Activated T-cell treated with anti-CD3 and anti-CD28 coated beads, Interleukin-2, amount 50 U/mL, for 24 hours (primary cell): ENCODE measurements at regions not wholly inside any gene's neighbourhood (a gene's known extent, or its start where the extent isn't known, plus 50 kb on each side); places are given as distances from the start of the nearest gene placed in this dataset.

Experiments
- DNase-seq: peaks from one replicate; pipeline ENCODE4 v3.0.0-alpha.2; 2020
- H3K27ac Mint-ChIP-seq: 2 replicates; pipeline ENCODE4 v1.8.0; 2020; ENCODE audit warnings: mild to moderate bottlenecking, mixed read lengths
- H3K27me3 Mint-ChIP-seq: 2 replicates; pipeline ENCODE4 v1.8.0; 2020; ENCODE audit warnings: mixed read lengths
- H3K36me3 Mint-ChIP-seq: 2 replicates; pipeline ENCODE4 v1.8.0; 2020; ENCODE audit warnings: low read depth, mixed read lengths
- H3K4me1 Mint-ChIP-seq: 2 replicates; pipeline ENCODE4 v1.8.0; 2020; ENCODE audit warnings: low read depth, mixed read lengths
- H3K4me3 Mint-ChIP-seq: 2 replicates; pipeline ENCODE4 v1.8.0; 2020; ENCODE audit warnings: mild to moderate bottlenecking, moderate library complexity, mixed read lengths
- H3K9me3 Mint-ChIP-seq: 2 replicates; pipeline ENCODE4 v1.8.0; 2020; ENCODE audit warnings: mixed read lengths

DNA sequence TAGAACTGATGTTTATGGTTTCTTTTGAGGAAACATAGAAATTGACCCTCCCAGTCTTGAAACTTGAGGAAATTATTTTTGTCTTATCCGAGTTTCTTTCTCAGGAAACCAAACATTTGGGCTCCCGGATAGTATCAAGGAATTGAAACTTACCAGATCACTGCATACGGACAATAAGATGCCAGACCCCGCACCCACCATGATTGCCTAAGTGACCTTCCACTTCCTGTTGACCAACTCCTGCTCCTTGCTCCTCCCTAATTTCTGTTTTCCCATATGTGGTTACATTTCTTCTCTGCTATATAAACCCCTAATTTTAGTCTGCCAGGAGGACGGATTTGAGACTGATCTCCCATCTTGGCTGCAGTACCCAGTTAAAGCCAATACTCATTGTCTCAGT, 118.4 kb upstream of the TPRG1 start:
- Mint-ChIP-seq H3K4me3 (no peak overlapping the region), H3K36me3 (no peaks in the 10 kb centered on the region), H3K4me1 (peaks cover 30% of the 10 kb centered on the region), H3K27ac (no peak overlapping the region), H3K9me3 (no peaks in the 10 kb centered on the region), H3K27me3 (peaks cover 16% of the 10 kb centered on the region)
- DNase-seq, result no peak

DNA sequence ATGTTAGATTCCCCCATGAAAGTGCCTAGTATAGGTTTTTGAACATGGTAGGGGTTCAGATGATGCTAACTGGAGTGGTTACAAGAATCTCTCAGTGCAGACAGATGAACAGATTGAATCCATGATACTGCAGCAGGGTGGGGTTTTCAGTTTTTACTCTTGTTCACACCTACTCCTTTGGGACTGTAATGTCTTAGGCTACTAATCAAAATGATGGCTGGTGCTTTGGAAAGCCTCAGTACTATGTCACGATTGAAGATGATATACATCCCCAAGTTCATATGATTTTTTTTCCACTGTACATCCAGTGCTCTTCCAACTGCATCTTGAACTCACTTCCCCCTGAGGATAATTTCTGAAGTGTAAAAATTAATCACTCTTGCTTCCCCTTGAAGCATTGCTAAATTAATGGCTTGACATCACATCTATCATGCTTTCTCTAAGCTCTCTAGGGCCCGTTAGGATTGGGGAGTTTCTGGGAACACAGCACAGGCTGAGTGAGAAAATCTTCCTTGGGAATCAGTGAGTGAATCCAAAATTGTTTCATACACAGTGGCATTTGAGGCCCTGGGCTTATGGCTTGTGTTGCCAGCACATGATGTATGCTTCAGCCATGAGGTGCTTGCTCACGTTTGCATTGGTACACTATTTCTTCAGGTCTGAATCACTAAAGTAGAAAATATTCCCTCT, 115.0 kb upstream of the TPRG1 start:
- DNase-seq, result no peak
- no peak overlapping the region for H3K27ac Mint-ChIP-seq
- H3K4me1 Mint-ChIP-seq, result peaks cover 6% of the 10 kb centered on the region
- H3K27me3 Mint-ChIP-seq, result peaks cover 17% of the 10 kb centered on the region
- H3K36me3 Mint-ChIP-seq, result no peaks in the 10 kb centered on the region
- H3K9me3 Mint-ChIP-seq, result no peaks in the 10 kb centered on the region
- no peak overlapping the region for H3K4me3 Mint-ChIP-seq

DNA sequence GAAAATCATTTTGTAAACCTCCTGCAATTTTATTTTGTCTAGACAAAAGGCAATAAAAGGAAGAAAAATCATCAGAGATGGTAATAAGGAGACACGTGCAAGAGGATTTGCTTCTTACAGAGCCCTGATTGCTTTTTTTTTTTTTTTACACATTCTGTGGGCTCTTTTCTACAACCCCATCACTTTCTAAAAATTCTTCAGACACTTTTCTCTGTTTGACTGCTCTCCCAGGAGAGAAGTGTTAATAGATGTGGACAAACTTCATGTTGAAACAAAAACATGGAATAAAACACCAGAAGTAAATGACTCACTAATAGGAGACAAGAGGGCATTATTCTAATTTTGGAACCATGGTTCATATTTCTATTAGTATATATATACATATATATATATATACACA, 114.4 kb upstream of the TPRG1 start:
- Mint-ChIP-seq H3K9me3 (no peaks in the 10 kb centered on the region), H3K27ac (no peak overlapping the region), H3K36me3 (no peaks in the 10 kb centered on the region), H3K4me3 (no peak overlapping the region), H3K4me1 (peaks cover 6% of the 10 kb centered on the region), H3K27me3 (peaks cover 13% of the 10 kb centered on the region)
- DNase-seq, result no peak

DNA sequence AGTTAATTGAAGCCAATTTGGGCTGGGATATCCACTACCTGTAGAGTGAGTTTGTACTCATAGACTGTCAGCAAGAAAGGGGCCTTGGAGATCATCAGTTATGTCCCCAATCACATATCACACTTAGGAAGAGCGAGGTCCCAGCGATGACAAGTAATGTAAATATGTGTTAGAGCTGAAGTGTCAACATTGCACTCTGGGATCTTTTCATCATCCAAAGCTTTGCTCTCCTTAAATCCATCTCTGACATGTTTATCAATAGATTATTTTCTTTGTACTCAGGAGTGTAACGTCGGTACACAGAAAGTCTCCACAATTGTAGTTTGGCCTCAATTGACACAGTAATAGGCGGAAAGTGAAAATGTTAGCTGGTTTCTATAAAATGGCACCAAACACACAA, 113.7 kb upstream of the TPRG1 start:
- Mint-ChIP-seq H3K36me3 (no peaks in the 10 kb centered on the region), H3K4me1 (peaks cover 6% of the 10 kb centered on the region), H3K27me3 (peaks cover 12% of the 10 kb centered on the region), H3K9me3 (peaks cover 2% of the 10 kb centered on the region), H3K4me3 (no peak overlapping the region), H3K27ac (no peak overlapping the region)
- DNase-seq, result no peak

- no peaks in the 10 kb centered on the region for H3K27me3 Mint-ChIP-seq
- H3K36me3 Mint-ChIP-seq, result no peaks in the 10 kb centered on the region
- H3K4me3 Mint-ChIP-seq, result no peak overlapping the region
- peaks cover 4% of the 10 kb centered on the region for H3K9me3 Mint-ChIP-seq
- DNase-seq, result no peak
- peaks cover 10% of the 10 kb centered on the region for H3K4me1 Mint-ChIP-seq
- H3K27ac Mint-ChIP-seq, result no peak overlapping the region
Observed at GRCh38 chr3:189070965-189071364, 100.8 kb upstream of the TPRG1 start.

DNA sequence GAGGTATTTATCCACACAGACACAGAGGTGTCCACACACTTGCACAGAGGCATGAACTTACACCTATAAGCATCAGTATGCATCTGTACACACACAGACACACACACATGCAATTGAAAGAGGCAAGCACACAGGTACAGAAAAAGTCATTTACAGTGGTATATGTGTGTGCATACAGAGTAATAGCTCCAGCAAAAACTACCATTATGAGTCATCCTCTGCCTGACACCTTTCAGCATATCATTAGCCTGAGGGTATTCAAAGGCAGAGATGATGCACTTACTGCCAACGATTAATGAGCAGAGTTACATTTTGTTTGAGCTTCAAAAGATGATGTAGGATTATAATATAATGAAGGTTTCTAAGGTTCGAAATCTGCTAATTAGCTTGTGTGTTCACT, 100.3 kb upstream of the TPRG1 start:
- no peak for DNase-seq
- Mint-ChIP-seq H3K4me3 (no peak overlapping the region), H3K9me3 (peaks cover 4% of the 10 kb centered on the region), H3K4me1 (peaks cover 10% of the 10 kb centered on the region), H3K36me3 (no peaks in the 10 kb centered on the region), H3K27ac (no peak overlapping the region), H3K27me3 (no peaks in the 10 kb centered on the region)

DNA sequence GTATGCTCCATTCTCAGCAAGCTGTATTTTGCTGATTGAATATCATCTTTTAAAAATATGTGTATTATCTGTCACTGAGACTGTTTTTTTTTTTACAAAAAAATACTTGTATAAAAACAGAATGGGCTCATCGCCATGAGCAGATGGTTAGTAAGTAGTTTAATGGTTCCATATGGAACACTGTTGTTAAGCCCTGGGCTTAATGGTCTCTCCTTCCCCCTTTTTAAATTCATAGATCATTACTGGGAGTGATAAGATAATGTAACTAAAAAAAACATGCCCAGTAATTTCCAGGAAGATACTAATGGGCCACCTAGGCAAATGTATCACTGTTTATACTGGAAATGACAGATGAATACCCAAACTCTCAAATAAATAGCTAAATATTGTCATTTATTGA, 95.3 kb upstream of the TPRG1 start:
- Mint-ChIP-seq H3K9me3 (no peaks in the 10 kb centered on the region), H3K4me3 (no peak overlapping the region), H3K27me3 (no peaks in the 10 kb centered on the region), H3K27ac (no peak overlapping the region), H3K4me1 (peaks cover 6% of the 10 kb centered on the region), H3K36me3 (no peaks in the 10 kb centered on the region)
- DNase-seq, result no peak

DNA sequence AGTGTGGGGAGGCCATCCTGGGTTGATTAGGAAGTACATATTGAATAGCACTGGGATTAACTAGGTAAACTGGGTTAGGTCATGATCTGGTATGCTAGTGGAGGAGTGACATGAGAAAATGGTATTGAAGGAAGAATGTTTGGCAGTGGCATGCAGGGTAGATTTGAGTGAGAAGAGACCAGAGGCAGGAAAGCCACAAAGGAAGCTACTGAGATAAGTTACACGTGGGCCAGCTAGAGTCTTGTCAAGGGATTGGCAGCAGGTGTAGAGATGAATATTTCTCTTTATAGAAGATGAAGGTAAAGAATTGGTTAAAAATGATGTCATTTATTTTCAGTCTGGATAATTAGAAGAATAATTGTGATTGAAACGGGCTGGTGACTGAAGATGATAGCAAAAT, 91.0 kb upstream of the TPRG1 start:
- H3K27ac Mint-ChIP-seq, result no peak overlapping the region
- no peak overlapping the region for H3K4me3 Mint-ChIP-seq
- no peaks in the 10 kb centered on the region for H3K9me3 Mint-ChIP-seq
- H3K4me1 Mint-ChIP-seq, result no peaks in the 10 kb centered on the region
- DNase-seq, result no peak
- H3K36me3 Mint-ChIP-seq, result no peaks in the 10 kb centered on the region
- no peaks in the 10 kb centered on the region for H3K27me3 Mint-ChIP-seq

DNA sequence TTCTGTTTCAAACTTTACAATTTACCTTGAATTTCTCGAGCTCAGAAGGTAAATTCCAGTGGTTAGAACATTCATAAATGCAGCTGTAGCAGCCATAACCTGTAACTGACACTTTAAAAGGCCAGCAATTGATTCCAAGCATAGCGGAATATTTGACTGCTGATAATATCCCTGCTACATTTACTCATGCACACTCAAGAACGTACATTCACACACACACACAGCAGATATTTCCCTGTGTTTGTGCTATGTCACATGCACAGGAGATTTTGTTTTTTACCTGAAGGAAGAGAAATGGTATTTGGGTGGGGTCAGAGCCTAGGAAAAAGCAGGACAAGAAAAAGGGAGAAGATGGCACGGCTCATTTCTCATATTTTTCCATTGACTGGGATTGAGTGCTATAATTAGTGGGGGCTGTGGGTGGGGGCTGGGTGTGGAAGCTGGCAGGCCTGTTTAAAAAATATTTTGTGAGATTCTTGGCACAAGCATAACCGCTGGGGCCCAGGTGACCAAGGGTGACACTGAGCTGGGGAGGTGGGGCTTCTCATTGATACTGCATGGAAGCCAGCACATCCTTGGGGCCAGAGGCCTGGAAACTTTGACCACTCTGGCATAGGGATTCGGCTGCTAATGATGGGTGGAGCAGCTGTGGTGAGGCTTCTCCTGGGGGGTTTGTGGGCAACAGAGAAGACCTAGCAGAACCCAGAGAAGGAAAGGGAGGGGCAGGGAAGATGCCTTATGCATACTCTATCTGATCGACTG, 88.9 kb upstream of the TPRG1 start:
- DNase-seq, result no peak
- Mint-ChIP-seq H3K4me3 (no peak overlapping the region), H3K9me3 (no peaks in the 10 kb centered on the region), H3K36me3 (no peaks in the 10 kb centered on the region), H3K4me1 (no peaks in the 10 kb centered on the region), H3K27ac (no peak overlapping the region), H3K27me3 (no peaks in the 10 kb centered on the region)

- H3K9me3 Mint-ChIP-seq, result no peaks in the 10 kb centered on the region
- H3K27ac Mint-ChIP-seq, result no peak overlapping the region
- H3K4me1 Mint-ChIP-seq, result no peaks in the 10 kb centered on the region
- DNase-seq, result no peak
- no peaks in the 10 kb centered on the region for H3K27me3 Mint-ChIP-seq
- no peaks in the 10 kb centered on the region for H3K36me3 Mint-ChIP-seq
- H3K4me3 Mint-ChIP-seq, result no peak overlapping the region
Observed at GRCh38 chr3:189084620-189085019, 87.2 kb upstream of the TPRG1 start.

GRCh38 chr3:189092547-189092946, 79.2 kb upstream of the TPRG1 start:
- H3K9me3 Mint-ChIP-seq, result no peaks in the 10 kb centered on the region
- H3K4me1 Mint-ChIP-seq, result no peaks in the 10 kb centered on the region
- DNase-seq, result no peak
- no peaks in the 10 kb centered on the region for H3K36me3 Mint-ChIP-seq
- no peak overlapping the region for H3K4me3 Mint-ChIP-seq
- H3K27ac Mint-ChIP-seq, result no peak overlapping the region
- H3K27me3 Mint-ChIP-seq, result no peaks in the 10 kb centered on the region

GRCh38 chr3:189094539-189094938, 77.2 kb upstream of the TPRG1 start:
- no peaks in the 10 kb centered on the region for H3K9me3 Mint-ChIP-seq
- no peaks in the 10 kb centered on the region for H3K27me3 Mint-ChIP-seq
- no peak overlapping the region for H3K4me3 Mint-ChIP-seq
- H3K27ac Mint-ChIP-seq, result no peak overlapping the region
- H3K4me1 Mint-ChIP-seq, result no peaks in the 10 kb centered on the region
- no peaks in the 10 kb centered on the region for H3K36me3 Mint-ChIP-seq
- DNase-seq, result no peak

- no peak for DNase-seq
- Mint-ChIP-seq H3K36me3 (no peaks in the 10 kb centered on the region), H3K27me3 (no peaks in the 10 kb centered on the region), H3K4me3 (no peak overlapping the region), H3K27ac (no peak overlapping the region), H3K9me3 (no peaks in the 10 kb centered on the region), H3K4me1 (no peaks in the 10 kb centered on the region)
Observed at GRCh38 chr3:189096092-189096491, 75.7 kb upstream of the TPRG1 start.

GRCh38 chr3:189099031-189099471, 72.7 kb upstream of the TPRG1 start:
- DNase-seq, result no peak
- Mint-ChIP-seq H3K4me1 (no peaks in the 10 kb centered on the region), H3K27ac (no peak overlapping the region)

GRCh38 chr3:189099505-189100290, 72.1 kb upstream of the TPRG1 start:
- no peak overlapping the region for H3K27ac Mint-ChIP-seq
- DNase-seq, result no peak
- H3K27me3 Mint-ChIP-seq, result no peaks in the 10 kb centered on the region
- H3K36me3 Mint-ChIP-seq, result no peaks in the 10 kb centered on the region
- H3K4me1 Mint-ChIP-seq, result no peaks in the 10 kb centered on the region
- H3K9me3 Mint-ChIP-seq, result no peaks in the 10 kb centered on the region
- no peak overlapping the region for H3K4me3 Mint-ChIP-seq

More at GRCh38 chr3:189099031-189099471, 72.7 kb upstream of the TPRG1 start:
- no peaks in the 10 kb centered on the region for H3K36me3 Mint-ChIP-seq
- H3K9me3 Mint-ChIP-seq, result no peaks in the 10 kb centered on the region
- H3K27me3 Mint-ChIP-seq, result no peaks in the 10 kb centered on the region
- H3K4me3 Mint-ChIP-seq, result no peak overlapping the region
